ENCODE measurements at regions not wholly inside any gene's neighbourhood (a gene's known extent, or its start where the extent isn't known, plus 50 kb on each side); places are given as distances from the start of the nearest gene placed in this dataset.

GRCh38 chr18:29512761-29513160, 1335.8 kb upstream of the CDH2 start:
- in situ Hi-C loops (cut with HindIII; ENCODE audit: low pct_ligation_motif_present, low pct_unique_long_range_greater_than_20kb, low sequenced_read_pairs): no loop called here
- DNase-seq: no peak

- in situ Hi-C loops (cut with HindIII; ENCODE audit: low pct_ligation_motif_present, low pct_unique_long_range_greater_than_20kb, low sequenced_read_pairs): no loop called here
- DNase-seq: no peak
These were observed 1335.3 kb upstream of the CDH2 start for GRCh38 chr18:29512203-29512602.

GRCh38 chr18:29501952-29502351, 1325.0 kb upstream of the CDH2 start:
- DNase-seq: peak; percentile 3
- in situ Hi-C loops (cut with HindIII; ENCODE audit: low pct_ligation_motif_present, low pct_unique_long_range_greater_than_20kb, low sequenced_read_pairs): no loop called here

- no peak for DNase-seq
These were observed 1319.3 kb upstream of the CDH2 start for GRCh38 chr18:29496152-29496680.

GRCh38 chr18:29494371-29494770, 1317.4 kb upstream of the CDH2 start:
- DNase-seq: no peak
- in situ Hi-C loops (cut with HindIII; ENCODE audit: low pct_ligation_motif_present, low pct_unique_long_range_greater_than_20kb, low sequenced_read_pairs): no loop called here

More at GRCh38 chr18:29496152-29496680, 1319.3 kb upstream of the CDH2 start:
- in situ Hi-C loops (cut with HindIII; ENCODE audit: low pct_ligation_motif_present, low pct_unique_long_range_greater_than_20kb, low sequenced_read_pairs): no loop called here

GRCh38 chr18:29491907-29492306, 1315.0 kb upstream of the CDH2 start:
- no peak for DNase-seq
- in situ Hi-C loops (cut with HindIII; ENCODE audit: low pct_ligation_motif_present, low pct_unique_long_range_greater_than_20kb, low sequenced_read_pairs): no loop called here

GRCh38 chr18:29488617-29489016, 1311.7 kb upstream of the CDH2 start:
- in situ Hi-C loops (cut with HindIII; ENCODE audit: low pct_ligation_motif_present, low pct_unique_long_range_greater_than_20kb, low sequenced_read_pairs): no loop called here
- no peak for DNase-seq

- DNase-seq: no peak
- in situ Hi-C loops (cut with HindIII; ENCODE audit: low pct_ligation_motif_present, low pct_unique_long_range_greater_than_20kb, low sequenced_read_pairs): no loop called here
These were observed 1288.6 kb upstream of the CDH2 start for GRCh38 chr18:29465526-29465925.

GRCh38 chr18:29459972-29460371, 1283.0 kb upstream of the CDH2 start:
- no peak for DNase-seq
- in situ Hi-C loops (cut with HindIII; ENCODE audit: low pct_ligation_motif_present, low pct_unique_long_range_greater_than_20kb, low sequenced_read_pairs): no loop called here

- DNase-seq: no peak
- in situ Hi-C loops (cut with HindIII; ENCODE audit: low pct_ligation_motif_present, low pct_unique_long_range_greater_than_20kb, low sequenced_read_pairs): no loop called here
These were observed 1280.5 kb upstream of the CDH2 start for GRCh38 chr18:29457316-29457889.

GRCh38 chr18:29449424-29449823, 1272.5 kb upstream of the CDH2 start:
- DNase-seq: no peak
- in situ Hi-C loops (cut with HindIII; ENCODE audit: low pct_ligation_motif_present, low pct_unique_long_range_greater_than_20kb, low sequenced_read_pairs): no loop called here

GRCh38 chr18:29439398-29439797, 1262.5 kb upstream of the CDH2 start:
- in situ Hi-C loops (cut with HindIII; ENCODE audit: low pct_ligation_motif_present, low pct_unique_long_range_greater_than_20kb, low sequenced_read_pairs): no loop called here
- DNase-seq: no peak

- in situ Hi-C loops (cut with HindIII; ENCODE audit: low pct_ligation_motif_present, low pct_unique_long_range_greater_than_20kb, low sequenced_read_pairs): no loop called here
- no peak for DNase-seq
These were observed 1259.5 kb upstream of the CDH2 start for GRCh38 chr18:29436459-29436858.

GRCh38 chr18:29434650-29435049, 1257.7 kb upstream of the CDH2 start:
- in situ Hi-C loops (cut with HindIII; ENCODE audit: low pct_ligation_motif_present, low pct_unique_long_range_greater_than_20kb, low sequenced_read_pairs): no loop called here
- DNase-seq: no peak

- peak; percentile 13 for DNase-seq
- in situ Hi-C loops (cut with HindIII; ENCODE audit: low pct_ligation_motif_present, low pct_unique_long_range_greater_than_20kb, low sequenced_read_pairs): no loop called here
These were observed 1253.5 kb upstream of the CDH2 start for GRCh38 chr18:29430416-29430815.

- in situ Hi-C loops (cut with HindIII; ENCODE audit: low pct_ligation_motif_present, low pct_unique_long_range_greater_than_20kb, low sequenced_read_pairs): no loop called here
These were observed 1241.2 kb upstream of the CDH2 start for GRCh38 chr18:29418136-29418535.

GRCh38 chr18:29406996-29407395, 1230.1 kb upstream of the CDH2 start:
- in situ Hi-C loops (cut with HindIII; ENCODE audit: low pct_ligation_motif_present, low pct_unique_long_range_greater_than_20kb, low sequenced_read_pairs): no loop called here
- no peak for DNase-seq

More at GRCh38 chr18:29418136-29418535, 1241.2 kb upstream of the CDH2 start:
- DNase-seq: peak; percentile 6

GRCh38 chr18:29397536-29397935, 1220.6 kb upstream of the CDH2 start:
- in situ Hi-C loops (cut with HindIII; ENCODE audit: low pct_ligation_motif_present, low pct_unique_long_range_greater_than_20kb, low sequenced_read_pairs): no loop called here
- DNase-seq: no peak

- no peak for DNase-seq
- in situ Hi-C loops (cut with HindIII; ENCODE audit: low pct_ligation_motif_present, low pct_unique_long_range_greater_than_20kb, low sequenced_read_pairs): no loop called here
These were observed 1206.7 kb upstream of the CDH2 start for GRCh38 chr18:29383311-29384273.

All from ACHN (cell line).